Breast epithelium (tissue), 3 donors: ENCODE measurements at regions not wholly inside any gene's neighbourhood (a gene's known extent, or its start where the extent isn't known, plus 50 kb on each side); places are given as distances from the start of the nearest gene placed in this dataset.

ENCODE experiments used
- POLR2A ChIP-seq: fragments of 450-650 bp; IDR thresholded peaks from one replicate; pipeline ENCODE4 v1.6.1; 2016; ENCODE audit warnings: antibody characterized with exemption, mild to moderate bottlenecking, moderate library complexity
- POLR2AphosphoS5 ChIP-seq, 3 donors: sonication (generic); formaldehyde crosslinking; IDR thresholded peaks; one replicate each; pipeline ENCODE4 v1.6.1; 2017; ENCODE audit warnings: antibody characterized with exemption in 3 of 3
- TF ChIP-seq, protein P1 (sequence below), 3 donors: fragments of 450-650 bp; IDR thresholded peaks; one replicate each; pipeline ENCODE4 v1.5.1; 2016 to 2017; ENCODE audit warnings: antibody characterized with exemption in 3 of 3, mild to moderate bottlenecking in 3 of 3, moderate library complexity in 3 of 3

DNA sequence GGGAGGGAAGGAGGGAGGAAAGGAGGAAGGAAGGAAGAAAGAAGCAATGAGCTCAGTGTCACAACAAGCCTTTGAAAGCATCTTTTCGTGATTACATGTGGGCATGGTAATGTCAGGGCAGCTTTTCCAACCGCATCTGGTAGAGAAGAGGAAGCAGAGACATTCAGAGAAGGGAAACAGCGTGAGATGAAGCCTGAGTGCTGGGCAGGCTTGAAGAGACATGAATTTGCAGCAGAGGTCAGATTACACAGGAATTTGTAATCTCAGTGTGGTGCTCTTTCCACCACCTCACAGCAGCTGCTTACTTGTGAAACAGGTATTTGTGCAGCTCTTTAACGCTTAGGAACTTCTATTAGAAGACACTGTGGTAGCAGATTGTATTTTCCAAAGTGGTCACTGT lies 289.5 kb upstream of the C11orf87 start:
- TF ChIP-seq POLR2A, result no peak
- TF ChIP-seq, protein P1, sequence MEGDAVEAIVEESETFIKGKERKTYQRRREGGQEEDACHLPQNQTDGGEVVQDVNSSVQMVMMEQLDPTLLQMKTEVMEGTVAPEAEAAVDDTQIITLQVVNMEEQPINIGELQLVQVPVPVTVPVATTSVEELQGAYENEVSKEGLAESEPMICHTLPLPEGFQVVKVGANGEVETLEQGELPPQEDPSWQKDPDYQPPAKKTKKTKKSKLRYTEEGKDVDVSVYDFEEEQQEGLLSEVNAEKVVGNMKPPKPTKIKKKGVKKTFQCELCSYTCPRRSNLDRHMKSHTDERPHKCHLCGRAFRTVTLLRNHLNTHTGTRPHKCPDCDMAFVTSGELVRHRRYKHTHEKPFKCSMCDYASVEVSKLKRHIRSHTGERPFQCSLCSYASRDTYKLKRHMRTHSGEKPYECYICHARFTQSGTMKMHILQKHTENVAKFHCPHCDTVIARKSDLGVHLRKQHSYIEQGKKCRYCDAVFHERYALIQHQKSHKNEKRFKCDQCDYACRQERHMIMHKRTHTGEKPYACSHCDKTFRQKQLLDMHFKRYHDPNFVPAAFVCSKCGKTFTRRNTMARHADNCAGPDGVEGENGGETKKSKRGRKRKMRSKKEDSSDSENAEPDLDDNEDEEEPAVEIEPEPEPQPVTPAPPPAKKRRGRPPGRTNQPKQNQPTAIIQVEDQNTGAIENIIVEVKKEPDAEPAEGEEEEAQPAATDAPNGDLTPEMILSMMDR (IDR thresholded peaks at IDR 0.05), result no peak
- TF ChIP-seq POLR2AphosphoS5 (IDR thresholded peaks at IDR 0.05), result no peak
